HEK293 (cell line): ENCODE measurements at regions not wholly inside any gene's neighbourhood (a gene's known extent, or its start where the extent isn't known, plus 50 kb on each side); places are given as distances from the start of the nearest gene placed in this dataset.

Experiments
- CTCF ChIA-PET: fragments of 350-600 bp; formaldehyde crosslinking; extraction: SDS; loops from one replicate; lab custom pipeline; 2021; ENCODE audit warnings: antibody characterized with exemption; lab: Yijun Ruan, JAX
- POLR2A ChIA-PET: fragments of 300-600 bp; formaldehyde crosslinking; extraction: SDS; loops from one replicate; lab custom pipeline; 2020; ENCODE audit warnings: antibody characterized with exemption, inconsistent platforms; lab: Yijun Ruan, JAX
- H3K27ac ChIP-seq: fragments of 200-500 bp; sonication (Bioruptor generic); 2 replicates; pipeline ENCODE4 v1.5.1; 2014; ENCODE audit warnings: low read depth, low read length, control low read depth, inconsistent platforms; ENCODE audit errors: extremely low read depth
- H3K36me3 ChIP-seq, 2 experiments: fragments of 200-500 bp in 1 of 2; sonication (Bioruptor generic) in 1 of 2; 1 replicate in 1 of 2; 2 replicates in 1 of 2; pipeline ENCODE4 v1.5.1; 2014 to 2017; ENCODE audit warnings: inconsistent platforms in 2 of 2, low read length in 2 of 2; ENCODE audit not compliant: control insufficient read depth in 2 of 2, insufficient read depth in 1 of 2
- H3K4me1 ChIP-seq: fragments of 200-500 bp; sonication (Bioruptor generic); 2 replicates; pipeline ENCODE4 v1.5.1; 2014; ENCODE audit warnings: mild to moderate bottlenecking, low read length, inconsistent platforms; ENCODE audit not compliant: control insufficient read depth, insufficient read depth
- H3K4me3 ChIP-seq: 2 replicates; pipeline ENCODE4 v1.5.1; 2011; ENCODE audit warnings: low read depth, mild to moderate bottlenecking, control low read depth, low read length, moderate library complexity
- H3K9me3 ChIP-seq: fragments of 200-500 bp; sonication (Bioruptor generic); 2 replicates; pipeline ENCODE4 v1.5.1; 2014; ENCODE audit warnings: low read depth, low read length, inconsistent platforms; ENCODE audit not compliant: control insufficient read depth, insufficient read depth
- EGR2 ChIP-seq: fragments of 450-650 bp; formaldehyde crosslinking; IDR thresholded peaks from 2 replicates; pipeline ENCODE4 v1.5.1; 2016; ENCODE audit warnings: low read depth, missing biosample characterization, missing genetic modification characterization
- GLI4 ChIP-seq: fragments of 450-650 bp; formaldehyde crosslinking; IDR thresholded peaks from 2 replicates; pipeline ENCODE4 v1.5.1; 2016; ENCODE audit warnings: missing biosample characterization, missing genetic modification characterization
- MEIS1 ChIP-seq: sonication (generic); formaldehyde crosslinking; IDR thresholded peaks from 2 replicates; pipeline ENCODE4 v1.8.1; 2022; ENCODE audit warnings: missing genetic modification reagents, mild to moderate bottlenecking, borderline replicate concordance
- ZBTB1 ChIP-seq: fragments of 450-650 bp; formaldehyde crosslinking; IDR thresholded peaks from 2 replicates; pipeline ENCODE4 v1.5.1; 2016; ENCODE audit warnings: missing biosample characterization, missing genetic modification characterization
- ZBTB7A ChIP-seq: fragments of 450-650 bp; formaldehyde crosslinking; IDR thresholded peaks from 2 replicates; pipeline ENCODE4 v1.5.1; 2016; ENCODE audit warnings: low read depth, missing biosample characterization, missing genetic modification characterization
- ZFP3 ChIP-seq: fragments of 450-650 bp; formaldehyde crosslinking; IDR thresholded peaks from 2 replicates; pipeline ENCODE4 v1.5.1; 2016; ENCODE audit warnings: low read depth, missing biosample characterization, missing genetic modification characterization
- ZNF112 ChIP-seq: fragments of 450-650 bp; formaldehyde crosslinking; IDR thresholded peaks from 2 replicates; pipeline ENCODE4 v1.5.0; 2017; ENCODE audit warnings: missing biosample characterization, missing genetic modification characterization
- ZNF114 ChIP-seq: fragments of 450-650 bp; formaldehyde crosslinking; IDR thresholded peaks from 2 replicates; pipeline ENCODE4 v1.5.0; 2017; ENCODE audit warnings: missing biosample characterization, missing genetic modification characterization
- ZNF133 ChIP-seq: fragments of 450-650 bp; formaldehyde crosslinking; IDR thresholded peaks from 2 replicates; pipeline ENCODE4 v1.5.1; 2016; ENCODE audit warnings: missing biosample characterization, missing genetic modification characterization
- ZNF138 ChIP-seq: fragments of 450-650 bp; formaldehyde crosslinking; IDR thresholded peaks from 2 replicates; pipeline ENCODE4 v1.5.1; 2016; ENCODE audit warnings: missing biosample characterization, missing genetic modification characterization, borderline replicate concordance
- ZNF155 ChIP-seq: fragments of 450-650 bp; formaldehyde crosslinking; IDR thresholded peaks from 2 replicates; pipeline ENCODE4 v1.5.1; 2016; ENCODE audit warnings: missing biosample characterization, missing genetic modification characterization
- ZNF214 ChIP-seq: fragments of 450-650 bp; formaldehyde crosslinking; IDR thresholded peaks from 2 replicates; pipeline ENCODE4 v1.5.1; 2017; ENCODE audit warnings: missing biosample characterization, mild to moderate bottlenecking, missing genetic modification characterization, borderline replicate concordance
- ZNF239 ChIP-seq: fragments of 450-650 bp; formaldehyde crosslinking; IDR thresholded peaks from 2 replicates; pipeline ENCODE4 v1.5.1; 2016; ENCODE audit warnings: missing biosample characterization, missing genetic modification characterization
- ZNF341 ChIP-seq: fragments of 450-650 bp; formaldehyde crosslinking; IDR thresholded peaks from 2 replicates; pipeline ENCODE4; 2016; ENCODE audit warnings: low read depth, missing biosample characterization, missing genetic modification characterization
- ZNF37A ChIP-seq: fragments of 450-650 bp; IDR thresholded peaks from 2 replicates; pipeline ENCODE4 v1.5.1; 2018; ENCODE audit warnings: missing biosample characterization, missing genetic modification characterization
- ZNF521 ChIP-seq: fragments of 450-650 bp; formaldehyde crosslinking; IDR thresholded peaks from 2 replicates; pipeline ENCODE4 v1.5.1; 2017; ENCODE audit warnings: missing biosample characterization, mild to moderate bottlenecking, missing genetic modification characterization
- ZNF560 ChIP-seq: fragments of 450-650 bp; formaldehyde crosslinking; IDR thresholded peaks from 2 replicates; pipeline ENCODE4 v1.5.1; 2017; ENCODE audit warnings: missing biosample characterization, missing genetic modification characterization, borderline replicate concordance
- ZNF747 ChIP-seq: fragments of 450-650 bp; formaldehyde crosslinking; IDR thresholded peaks from 2 replicates; pipeline ENCODE4 v1.5.1; 2016; ENCODE audit warnings: missing biosample characterization, missing genetic modification characterization
- ZSCAN4 ChIP-seq: fragments of 450-650 bp; formaldehyde crosslinking; IDR thresholded peaks from 2 replicates; pipeline ENCODE4 v1.5.1; 2017; ENCODE audit warnings: missing biosample characterization, missing genetic modification characterization
- TF ChIP-seq, protein P1 (sequence below): fragments of 450-650 bp; formaldehyde crosslinking; IDR thresholded peaks from 2 replicates; pipeline ENCODE4 v1.5.1; 2017; ENCODE audit warnings: missing biosample characterization, missing genetic modification characterization
- TF ChIP-seq, protein P2 (sequence below): fragments of 450-650 bp; formaldehyde crosslinking; IDR thresholded peaks from 2 replicates; pipeline ENCODE4 v1.5.1; 2016; ENCODE audit warnings: missing biosample characterization, missing genetic modification characterization
- TF ChIP-seq, protein P3 (sequence below): fragments of 450-650 bp; formaldehyde crosslinking; conservative IDR thresholded peaks from 2 replicates; pipeline ENCODE4 v1.5.1; 2016; ENCODE audit warnings: low read depth, missing biosample characterization, missing genetic modification characterization

DNA sequence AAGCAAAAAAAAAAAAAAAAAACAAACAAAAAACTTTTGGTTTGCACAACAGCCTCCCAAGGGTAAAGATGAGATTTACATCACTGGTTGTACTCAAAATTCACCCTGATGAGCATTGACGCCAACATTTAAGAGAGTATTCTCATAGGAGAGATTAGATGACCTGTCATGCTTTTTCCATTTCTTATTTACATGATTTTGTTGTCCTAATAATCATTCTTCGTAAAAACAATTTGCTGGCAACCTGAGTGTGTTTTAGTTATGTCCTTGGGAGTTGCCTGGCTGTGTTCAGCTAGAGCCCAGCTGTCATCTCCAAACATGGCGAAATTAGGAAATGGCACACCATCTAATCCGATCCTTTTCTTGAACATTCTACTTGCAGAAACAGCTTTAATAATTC, 186.4 kb upstream of the MRPS30 start (continued):
- TF ChIP-seq ZSCAN4 (tag by site-specific recombination) (no peak), ZNF239 (tag by site-specific recombination) (no peak), ZNF521 (no peak), GLI4 (tag by site-specific recombination) (no peak), ZNF138 (no peak)
- TF ChIP-seq, protein P1, sequence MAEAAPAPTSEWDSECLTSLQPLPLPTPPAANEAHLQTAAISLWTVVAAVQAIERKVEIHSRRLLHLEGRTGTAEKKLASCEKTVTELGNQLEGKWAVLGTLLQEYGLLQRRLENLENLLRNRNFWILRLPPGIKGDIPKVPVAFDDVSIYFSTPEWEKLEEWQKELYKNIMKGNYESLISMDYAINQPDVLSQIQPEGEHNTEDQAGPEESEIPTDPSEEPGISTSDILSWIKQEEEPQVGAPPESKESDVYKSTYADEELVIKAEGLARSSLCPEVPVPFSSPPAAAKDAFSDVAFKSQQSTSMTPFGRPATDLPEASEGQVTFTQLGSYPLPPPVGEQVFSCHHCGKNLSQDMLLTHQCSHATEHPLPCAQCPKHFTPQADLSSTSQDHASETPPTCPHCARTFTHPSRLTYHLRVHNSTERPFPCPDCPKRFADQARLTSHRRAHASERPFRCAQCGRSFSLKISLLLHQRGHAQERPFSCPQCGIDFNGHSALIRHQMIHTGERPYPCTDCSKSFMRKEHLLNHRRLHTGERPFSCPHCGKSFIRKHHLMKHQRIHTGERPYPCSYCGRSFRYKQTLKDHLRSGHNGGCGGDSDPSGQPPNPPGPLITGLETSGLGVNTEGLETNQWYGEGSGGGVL (tag by site-specific recombination), result no peak
- TF ChIP-seq, all 188 proteins: peak for 0

DNA sequence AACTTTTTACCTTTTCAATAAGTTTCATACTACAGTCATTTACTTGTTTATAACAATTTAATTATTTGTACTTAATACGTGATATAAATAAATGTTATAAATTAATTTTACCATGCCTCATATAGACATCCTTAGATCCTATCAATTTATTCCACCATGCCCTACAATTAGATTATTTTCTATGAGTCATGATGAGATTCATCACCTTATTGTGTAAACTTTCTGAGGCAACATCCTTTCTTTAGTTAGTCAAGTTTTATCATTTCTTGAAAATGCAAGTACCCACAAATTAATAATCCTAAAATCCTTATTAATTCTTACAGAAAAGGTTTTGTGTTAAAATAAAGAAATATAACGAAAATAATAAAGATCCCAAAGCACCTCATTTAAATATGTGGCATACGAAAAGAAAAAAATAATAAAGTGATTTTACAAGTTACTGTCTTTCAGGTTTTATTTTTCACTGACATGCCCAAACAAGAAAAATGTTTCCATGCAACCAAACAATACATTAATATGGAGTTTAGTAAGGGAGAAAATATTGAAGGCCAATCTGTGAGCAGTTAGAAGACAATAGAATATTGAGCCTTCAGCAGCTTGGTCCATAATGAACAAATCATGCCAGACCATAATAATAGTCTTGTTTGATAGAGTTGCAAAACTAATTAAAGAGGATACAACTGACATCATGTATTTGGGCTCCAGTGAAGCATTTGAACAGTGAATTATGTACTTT, 188.7 kb upstream of the MRPS30 start:
- no peak overlapping the region for H3K27ac ChIP-seq
- ChIA-PET CTCF (no interaction called here), POLR2A (interaction anchor here (0.5 kb wide), 1 partner anchor 1499 kb away, joined by 4 read pairs; no protein-coding TSS in a partner anchor)

More for the DNA sequence above, 188.7 kb upstream of the MRPS30 start:
- H3K4me3 ChIP-seq, result no peak overlapping the region
- no peak for TF ChIP-seq ZNF155 (tag by site-specific recombination)
- TF ChIP-seq, protein P2, sequence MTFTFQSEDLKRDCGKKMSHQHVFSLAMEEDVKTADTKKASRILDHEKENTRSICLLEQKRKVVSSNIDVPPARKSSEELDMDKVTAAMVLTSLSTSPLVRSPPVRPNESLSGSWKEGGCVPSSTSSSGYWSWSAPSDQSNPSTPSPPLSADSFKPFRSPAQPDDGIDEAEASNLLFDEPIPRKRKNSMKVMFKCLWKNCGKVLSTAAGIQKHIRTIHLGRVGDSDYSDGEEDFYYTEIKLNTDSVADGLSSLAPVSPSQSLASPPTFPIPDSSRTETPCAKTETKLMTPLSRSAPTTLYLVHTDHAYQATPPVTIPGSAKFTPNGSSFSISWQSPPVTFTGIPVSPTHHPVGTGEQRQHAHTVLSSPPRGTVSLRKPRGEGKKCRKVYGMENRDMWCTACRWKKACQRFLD (tag by site-specific recombination), result no peak
- no peak for TF ChIP-seq ZNF560
- TF ChIP-seq ZFP3 (tag by site-specific recombination), result no peak
- TF ChIP-seq, protein P3, sequence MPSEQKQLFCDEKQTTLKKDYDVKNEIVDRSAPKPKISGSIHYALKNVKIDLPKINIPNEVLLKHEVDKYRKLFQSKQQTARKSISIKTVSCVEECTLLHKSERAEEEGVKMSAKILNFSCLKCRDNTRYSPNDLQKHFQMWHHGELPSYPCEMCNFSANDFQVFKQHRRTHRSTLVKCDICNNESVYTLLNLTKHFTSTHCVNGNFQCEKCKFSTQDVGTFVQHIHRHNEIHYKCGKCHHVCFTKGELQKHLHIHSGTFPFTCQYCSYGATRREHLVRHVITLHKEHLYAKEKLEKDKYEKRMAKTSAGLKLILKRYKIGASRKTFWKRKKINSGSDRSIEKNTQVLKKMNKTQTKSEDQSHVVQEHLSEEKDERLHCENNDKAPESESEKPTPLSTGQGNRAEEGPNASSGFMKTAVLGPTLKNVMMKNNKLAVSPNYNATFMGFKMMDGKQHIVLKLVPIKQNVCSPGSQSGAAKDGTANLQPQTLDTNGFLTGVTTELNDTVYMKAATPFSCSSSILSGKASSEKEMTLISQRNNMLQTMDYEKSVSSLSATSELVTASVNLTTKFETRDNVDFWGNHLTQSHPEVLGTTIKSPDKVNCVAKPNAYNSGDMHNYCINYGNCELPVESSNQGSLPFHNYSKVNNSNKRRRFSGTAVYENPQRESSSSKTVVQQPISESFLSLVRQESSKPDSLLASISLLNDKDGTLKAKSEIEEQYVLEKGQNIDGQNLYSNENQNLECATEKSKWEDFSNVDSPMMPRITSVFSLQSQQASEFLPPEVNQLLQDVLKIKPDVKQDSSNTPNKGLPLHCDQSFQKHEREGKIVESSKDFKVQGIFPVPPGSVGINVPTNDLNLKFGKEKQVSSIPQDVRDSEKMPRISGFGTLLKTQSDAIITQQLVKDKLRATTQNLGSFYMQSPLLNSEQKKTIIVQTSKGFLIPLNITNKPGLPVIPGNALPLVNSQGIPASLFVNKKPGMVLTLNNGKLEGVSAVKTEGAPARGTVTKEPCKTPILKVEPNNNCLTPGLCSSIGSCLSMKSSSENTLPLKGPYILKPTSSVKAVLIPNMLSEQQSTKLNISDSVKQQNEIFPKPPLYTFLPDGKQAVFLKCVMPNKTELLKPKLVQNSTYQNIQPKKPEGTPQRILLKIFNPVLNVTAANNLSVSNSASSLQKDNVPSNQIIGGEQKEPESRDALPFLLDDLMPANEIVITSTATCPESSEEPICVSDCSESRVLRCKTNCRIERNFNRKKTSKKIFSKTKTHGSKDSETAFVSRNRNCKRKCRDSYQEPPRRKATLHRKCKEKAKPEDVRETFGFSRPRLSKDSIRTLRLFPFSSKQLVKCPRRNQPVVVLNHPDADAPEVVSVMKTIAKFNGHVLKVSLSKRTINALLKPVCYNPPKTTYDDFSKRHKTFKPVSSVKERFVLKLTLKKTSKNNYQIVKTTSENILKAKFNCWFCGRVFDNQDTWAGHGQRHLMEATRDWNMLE, result no peak
- no peak for TF ChIP-seq ZNF112 (tag by site-specific recombination)
- no peak for TF ChIP-seq ZNF341 (tag by site-specific recombination)
- no peak for TF ChIP-seq ZNF37A
- no peak for TF ChIP-seq ZNF239 (tag by site-specific recombination)
- TF ChIP-seq EGR2 (tag by site-specific recombination), result no peak
- no peak for TF ChIP-seq ZNF214 (tag by site-specific recombination)
- TF ChIP-seq ZNF747 (tag by site-specific recombination), result no peak
- no peak for TF ChIP-seq ZBTB7A (tag by site-specific recombination)
- no peak for TF ChIP-seq ZNF114
- no peak for TF ChIP-seq ZNF133 (tag by site-specific recombination)
- TF ChIP-seq ZBTB1 (tag by site-specific recombination), result no peak
- TF ChIP-seq MEIS1, result no peak
- TF ChIP-seq, all 188 proteins: peak for 0
- no peaks in the 10 kb centered on the region for H3K4me1 ChIP-seq
- H3K36me3 ChIP-seq, result no peaks in the 10 kb centered on the region
- H3K9me3 ChIP-seq, result no peaks in the 10 kb centered on the region
